GM19025 (cell line): ENCODE measurements at regions not wholly inside any gene's neighbourhood (a gene's known extent, or its start where the extent isn't known, plus 50 kb on each side); places are given as distances from the start of the nearest gene placed in this dataset.

Experiments used
- ATAC-seq: cut with Tn5 transposase; IDR thresholded peaks from one replicate; pipeline ENCODE4 v1.9.1; 2021; ENCODE audit warnings: mild to moderate bottlenecking, low read depth, moderate library complexity; ENCODE audit not compliant: unreplicated experiment

DNA sequence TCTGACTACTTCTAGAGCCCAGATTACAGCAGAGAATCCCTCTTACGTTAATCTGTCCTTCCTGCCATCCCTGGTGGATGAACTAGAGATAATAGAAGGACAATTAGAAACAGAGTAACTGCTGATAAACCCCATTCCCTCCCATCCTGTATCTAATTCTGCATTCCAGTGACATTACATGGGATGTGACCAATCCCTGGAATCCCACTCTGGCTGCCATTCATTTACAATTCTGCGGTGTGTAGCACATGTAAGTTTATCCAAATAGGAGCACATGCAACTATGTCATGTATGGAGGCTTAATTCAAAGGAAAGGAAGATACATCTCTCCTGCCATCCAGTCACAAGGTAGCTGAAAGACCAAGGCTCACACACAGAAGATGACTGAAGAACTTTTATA lies 339.5 kb downstream of the GPAT3 start:
- ATAC-seq: no peak

DNA sequence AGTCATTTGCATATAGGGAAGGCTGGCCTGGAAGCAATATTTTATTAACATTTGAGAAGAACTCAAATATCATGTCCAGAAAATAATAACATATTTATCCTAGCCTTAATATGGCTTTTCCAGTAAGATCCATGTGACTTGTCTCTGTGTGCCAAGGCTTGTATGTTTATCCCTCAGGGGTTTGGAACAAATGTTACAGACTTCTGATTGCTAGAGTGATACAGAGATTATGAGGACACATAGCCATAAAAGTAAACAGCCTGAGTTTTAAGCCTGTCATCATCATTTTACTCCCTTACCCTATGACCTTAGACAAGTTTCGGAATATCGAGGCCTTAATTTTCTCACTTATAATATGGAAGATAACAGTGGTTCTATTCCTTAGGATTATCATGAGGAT lies 338.1 kb downstream of the GPAT3 start:
- ATAC-seq: no peak

DNA sequence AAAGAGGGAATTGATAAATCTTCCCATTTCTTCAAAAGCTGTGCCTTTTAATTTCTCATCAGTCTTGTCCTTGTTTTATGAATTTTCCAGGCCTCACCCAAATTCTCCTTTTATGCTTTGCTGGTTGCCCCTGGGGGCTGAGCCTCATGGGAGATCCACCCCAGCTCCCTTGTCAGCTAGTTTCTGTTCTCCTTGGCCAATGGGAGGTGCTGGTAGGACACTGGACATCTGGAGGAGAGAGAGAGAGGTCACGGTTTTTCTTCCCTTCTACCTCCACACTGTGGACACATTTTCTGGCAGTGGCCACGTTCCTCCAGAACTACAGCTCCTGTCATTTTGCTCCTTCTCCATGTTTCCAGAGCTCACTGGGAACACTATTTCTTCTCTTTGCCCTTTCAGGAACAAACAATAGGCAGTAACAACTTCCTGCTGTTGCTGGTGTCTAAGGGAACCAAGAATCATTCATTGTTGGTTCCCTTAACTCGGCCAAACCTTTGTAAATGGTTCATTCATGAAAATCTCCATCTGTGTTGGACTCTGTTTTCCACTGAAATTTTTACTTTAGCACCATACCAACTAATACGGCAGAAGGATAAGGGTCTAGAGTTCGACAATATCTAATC lies 334.5 kb downstream of the GPAT3 start:
- no peak for ATAC-seq

DNA sequence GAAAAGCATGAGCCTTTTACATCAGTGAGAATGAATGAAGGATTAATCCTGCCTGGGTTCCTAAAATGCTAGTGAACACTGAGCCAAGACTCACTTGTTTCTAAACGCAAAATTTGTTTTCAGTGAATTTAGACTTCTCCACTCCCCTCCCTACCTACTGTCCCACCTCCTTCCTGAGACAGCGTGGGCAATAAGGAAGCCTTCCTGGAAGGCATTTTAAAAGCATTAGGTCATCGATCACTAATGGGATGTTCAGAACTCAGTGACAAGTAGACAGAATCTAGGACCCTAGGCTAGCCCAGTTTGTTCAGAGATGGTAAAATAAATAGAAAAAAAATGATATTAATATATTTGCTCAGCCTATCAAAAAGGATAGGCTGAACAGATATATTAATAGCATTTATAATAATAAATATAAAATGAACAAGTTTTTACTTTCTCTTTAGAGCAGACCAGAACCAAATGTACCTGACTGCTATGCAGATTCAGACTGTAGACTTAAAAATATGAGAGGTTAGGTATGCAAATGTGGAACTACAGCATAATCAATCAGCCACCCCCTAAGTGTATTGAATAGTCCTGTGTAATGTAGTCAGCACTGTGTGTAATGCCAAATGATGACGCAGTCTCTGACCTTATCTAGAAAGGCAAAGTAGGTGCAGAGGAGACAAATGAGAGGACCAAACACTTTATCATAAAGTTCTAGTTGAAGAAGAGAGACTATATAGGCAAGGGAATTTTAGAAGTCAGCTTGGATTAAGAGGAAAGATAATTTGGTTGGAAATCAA lies 331.1 kb downstream of the GPAT3 start:
- ATAC-seq: no peak

DNA sequence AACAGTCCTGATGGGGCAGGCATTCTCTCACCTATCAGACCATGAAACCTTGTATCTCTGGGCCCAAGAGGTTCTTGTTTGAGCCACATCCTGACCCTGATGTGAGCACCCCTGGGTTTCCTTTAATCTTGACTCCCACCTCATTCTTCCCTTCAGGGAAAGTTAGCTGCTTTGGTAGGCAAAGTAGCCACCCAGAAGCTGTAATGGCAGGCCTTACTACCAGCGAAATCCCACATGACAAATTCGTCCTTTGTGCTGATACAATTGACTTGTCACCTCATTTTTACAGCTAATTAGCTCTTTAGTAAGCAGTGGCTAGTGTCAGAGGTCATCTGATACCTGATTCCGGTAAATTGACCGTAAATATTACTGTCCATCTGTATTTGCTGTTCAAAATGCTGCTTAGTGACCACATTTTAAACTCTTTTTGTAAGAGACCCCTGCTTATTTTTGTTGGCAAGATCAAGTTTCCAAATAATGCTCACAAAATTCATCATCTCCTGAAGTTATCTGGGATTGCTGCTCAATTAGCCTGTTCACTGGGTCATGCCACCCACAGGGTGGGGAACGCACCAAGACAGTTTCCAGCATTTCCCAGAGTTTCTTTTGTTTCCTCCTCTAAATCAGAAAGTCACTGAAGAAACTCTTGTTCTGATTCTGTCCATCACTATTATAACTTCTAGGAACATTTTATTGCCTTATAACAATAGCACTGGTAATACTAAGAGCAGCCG lies 329.7 kb downstream of the GPAT3 start:
- no peak for ATAC-seq

DNA sequence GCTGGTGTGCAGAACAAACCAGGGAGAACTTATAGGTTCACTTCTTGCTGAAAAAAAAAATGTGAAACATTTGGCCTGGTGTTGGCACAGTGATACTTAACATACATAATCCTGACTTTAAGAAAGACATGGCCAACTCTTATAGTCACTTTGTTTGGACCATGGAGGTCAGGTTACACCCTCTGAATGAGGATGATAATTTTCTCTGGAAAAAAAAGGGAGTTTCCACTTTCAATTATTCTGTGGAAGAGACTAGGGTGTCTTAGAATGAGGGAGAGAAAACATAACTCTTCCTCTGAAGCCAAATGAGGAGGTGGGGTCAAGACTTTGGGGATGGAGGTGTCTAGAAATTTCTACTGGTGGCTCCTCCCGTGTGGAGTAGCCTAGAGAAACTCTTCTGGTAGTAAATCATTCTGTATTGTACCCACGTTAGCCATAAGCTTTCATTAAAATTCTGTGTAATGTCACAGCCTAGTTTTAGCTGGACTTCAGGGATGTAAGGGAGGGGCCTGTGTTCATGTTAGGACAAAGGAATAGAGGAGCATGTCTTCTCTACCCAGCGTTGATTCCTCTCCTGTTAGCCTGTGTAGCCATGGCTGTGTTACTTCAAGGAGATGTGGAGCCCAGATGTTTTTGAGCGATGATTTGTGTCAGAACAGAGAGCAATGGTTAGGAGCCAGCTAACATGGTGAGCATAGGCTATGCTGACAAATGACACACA lies 328.3 kb downstream of the GPAT3 start:
- no peak for ATAC-seq

DNA sequence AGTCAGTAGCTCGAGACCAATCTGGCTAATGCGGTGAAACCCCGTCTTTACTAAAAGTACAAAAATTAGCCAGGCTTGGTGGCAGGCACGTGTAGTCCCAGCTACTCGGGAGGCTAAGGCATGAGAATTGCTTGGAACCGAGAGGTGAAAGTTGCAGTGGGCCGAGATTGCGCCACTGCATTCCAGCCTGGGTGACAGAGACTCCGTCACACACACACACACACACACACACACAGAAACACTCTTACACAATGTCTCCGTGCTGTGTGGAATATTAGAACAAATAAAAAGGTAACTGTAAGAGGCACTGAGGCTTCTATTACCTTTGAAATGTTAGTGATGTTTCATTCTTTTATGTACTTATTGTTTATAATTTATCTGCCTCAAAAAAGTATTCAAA lies 326.6 kb downstream of the GPAT3 start:
- no peak for ATAC-seq

DNA sequence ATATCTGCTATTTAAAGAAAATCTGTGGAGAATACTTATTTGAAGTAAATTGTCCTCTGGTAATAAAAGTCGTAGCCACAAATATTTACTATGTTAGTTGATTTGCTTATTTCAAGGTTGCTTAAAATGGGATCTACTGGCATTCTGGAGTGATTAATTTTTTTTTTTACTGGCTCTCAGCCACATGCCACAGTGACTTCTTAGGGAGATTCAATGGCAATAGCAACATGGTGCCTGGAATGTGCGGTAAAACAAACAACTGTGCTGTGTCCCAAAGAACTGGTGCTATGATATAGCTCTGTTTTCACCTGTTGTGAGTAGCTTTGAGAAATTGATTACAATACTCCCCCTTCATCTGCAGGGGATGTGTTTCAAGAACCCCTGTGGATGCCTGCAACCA lies 324.3 kb downstream of the GPAT3 start:
- ATAC-seq: no peak

DNA sequence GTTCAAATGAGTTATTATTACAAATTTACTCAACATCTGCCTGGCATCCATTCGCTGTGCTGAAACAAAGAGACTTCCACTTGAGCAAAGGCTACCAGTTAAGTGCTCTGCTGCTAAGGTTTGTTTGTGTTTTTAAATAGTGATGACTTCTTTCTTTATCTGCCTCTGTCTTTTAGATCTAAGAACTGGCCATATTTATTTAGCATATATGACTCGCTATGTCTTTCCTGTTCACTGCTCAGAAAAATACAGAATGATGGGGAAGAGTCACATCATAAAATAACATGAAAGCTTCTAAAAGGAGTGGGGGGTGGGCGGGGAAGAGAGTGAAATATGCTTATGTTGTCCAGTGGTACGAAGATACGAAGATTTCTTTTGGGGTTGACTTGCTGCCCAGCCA lies 322.2 kb downstream of the GPAT3 start:
- no peak for ATAC-seq

DNA sequence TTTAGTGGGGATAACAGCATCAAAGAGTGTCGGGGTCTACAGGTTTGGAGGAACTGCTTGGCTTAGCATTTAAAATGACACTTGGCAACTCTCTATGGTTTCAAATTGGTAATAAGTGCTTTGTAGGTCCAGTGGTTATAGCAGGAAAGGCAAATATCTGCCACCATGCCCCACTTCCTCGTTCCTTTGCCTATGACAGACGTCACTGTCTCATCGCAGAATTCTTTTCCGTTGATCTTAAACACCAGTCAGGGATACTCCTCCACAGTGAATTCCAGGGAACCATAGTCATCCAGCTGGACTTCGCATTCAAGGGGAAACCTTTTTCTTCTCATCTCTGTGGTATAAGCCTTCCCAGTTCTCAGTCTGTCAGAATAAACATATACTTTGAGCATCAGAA lies 319.1 kb downstream of the GPAT3 start:
- ATAC-seq: no peak

DNA sequence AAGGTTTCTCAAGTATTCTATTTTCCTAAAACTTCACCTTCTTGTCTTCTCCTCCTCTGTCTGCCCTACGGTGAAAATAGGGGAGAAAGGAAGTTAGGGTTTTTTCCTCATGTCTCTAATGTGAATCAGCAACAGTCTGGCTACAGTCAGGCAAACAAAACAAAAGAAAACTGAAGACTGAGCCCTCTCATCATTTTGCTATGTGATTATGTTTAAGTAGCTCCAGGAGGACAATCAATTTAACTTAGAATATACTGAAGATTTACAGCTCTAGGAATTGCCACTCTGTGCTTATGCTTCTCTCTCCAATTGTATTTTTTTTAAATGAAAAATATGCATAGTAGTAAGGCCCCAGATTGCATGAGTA lies 316.2 kb downstream of the GPAT3 start:
- ATAC-seq: no peak

DNA sequence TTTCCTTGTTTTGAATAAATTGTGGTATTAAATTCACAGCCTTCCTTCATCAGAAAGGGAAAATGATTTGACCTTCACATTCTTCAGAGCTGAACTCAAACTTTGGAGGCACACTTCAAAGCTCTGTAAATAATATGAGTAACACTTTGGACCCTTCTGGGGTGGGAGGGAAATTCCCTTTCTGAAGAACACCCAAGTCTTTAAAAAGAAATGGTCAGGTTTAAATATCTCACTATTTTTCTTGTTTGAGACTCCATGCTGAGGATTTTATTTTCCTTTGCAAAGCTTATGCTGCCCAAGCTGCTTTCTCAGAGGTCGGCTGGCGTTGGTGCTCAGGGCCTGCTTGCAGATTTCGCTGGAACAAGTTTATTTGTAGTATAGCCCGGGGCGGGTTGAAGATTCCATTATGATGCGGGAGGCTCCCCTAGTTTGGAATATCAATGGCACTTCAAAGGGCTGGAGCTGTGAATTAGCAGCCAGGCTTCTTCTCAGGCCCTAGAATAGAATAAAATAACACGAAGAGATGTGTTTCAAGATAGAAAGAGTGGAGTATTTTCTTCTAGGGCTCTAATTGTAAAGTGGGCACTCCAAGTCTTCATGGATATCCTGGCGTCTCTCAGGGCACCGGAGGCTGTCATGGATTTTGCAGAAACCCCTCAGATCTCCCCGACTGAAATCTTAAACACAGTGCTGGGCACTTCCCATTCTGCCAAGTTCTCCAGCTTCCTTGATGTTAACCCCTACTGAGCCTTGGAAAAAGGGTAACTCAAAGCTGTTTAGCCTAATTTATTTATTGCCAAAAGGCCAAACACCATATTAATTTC lies 315.6 kb downstream of the GPAT3 start:
- ATAC-seq: no peak

DNA sequence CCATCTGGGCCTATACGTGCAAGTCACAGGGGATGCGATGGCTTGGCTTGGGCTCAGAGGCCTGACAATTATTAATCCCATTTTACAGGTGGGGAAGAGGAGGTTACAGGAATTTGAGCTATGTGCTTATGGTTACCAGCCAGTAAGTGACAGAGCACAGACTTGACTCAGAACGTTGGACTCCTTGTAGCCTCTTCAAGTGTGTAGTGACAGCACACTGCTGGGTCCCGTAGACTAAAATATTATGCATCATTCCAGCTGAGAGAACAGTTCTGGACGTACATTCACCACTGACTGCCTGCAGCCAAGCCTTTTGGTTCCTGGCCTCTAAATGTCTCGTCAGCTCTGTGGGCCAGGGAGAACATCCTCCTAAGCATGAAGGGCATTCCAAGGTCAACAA lies 314.5 kb downstream of the GPAT3 start:
- no peak for ATAC-seq

DNA sequence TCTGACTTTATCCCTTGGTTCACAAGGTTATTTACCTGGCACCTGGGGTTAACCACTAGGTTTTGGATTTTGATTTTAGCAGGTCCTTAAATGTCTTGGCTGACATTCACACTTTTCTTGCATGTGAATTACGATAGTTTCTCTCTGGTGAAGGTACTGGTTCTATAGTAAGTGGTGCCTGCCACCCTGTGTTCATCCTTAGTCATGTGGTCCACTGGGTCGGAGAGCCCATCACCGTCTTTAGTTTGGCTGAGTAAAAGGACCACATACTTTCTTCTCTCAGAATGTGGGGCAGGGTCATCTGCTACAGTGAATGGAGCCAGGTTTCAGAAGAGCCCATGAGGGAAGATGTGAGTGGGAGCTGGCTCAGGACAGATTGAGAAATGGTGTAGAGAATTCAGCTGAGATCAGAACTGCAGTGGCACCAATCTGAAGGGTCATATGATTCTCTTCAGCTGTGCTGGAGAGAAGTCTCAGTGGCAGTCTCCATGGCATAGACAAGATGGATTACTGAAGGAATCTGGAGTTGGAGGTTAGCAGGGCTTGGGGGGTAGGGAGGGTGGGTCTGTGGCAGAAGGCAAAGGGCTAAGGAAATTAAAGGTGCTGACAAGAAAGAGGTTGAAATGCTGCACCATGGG lies 310.4 kb downstream of the GPAT3 start:
- ATAC-seq: no peak

DNA sequence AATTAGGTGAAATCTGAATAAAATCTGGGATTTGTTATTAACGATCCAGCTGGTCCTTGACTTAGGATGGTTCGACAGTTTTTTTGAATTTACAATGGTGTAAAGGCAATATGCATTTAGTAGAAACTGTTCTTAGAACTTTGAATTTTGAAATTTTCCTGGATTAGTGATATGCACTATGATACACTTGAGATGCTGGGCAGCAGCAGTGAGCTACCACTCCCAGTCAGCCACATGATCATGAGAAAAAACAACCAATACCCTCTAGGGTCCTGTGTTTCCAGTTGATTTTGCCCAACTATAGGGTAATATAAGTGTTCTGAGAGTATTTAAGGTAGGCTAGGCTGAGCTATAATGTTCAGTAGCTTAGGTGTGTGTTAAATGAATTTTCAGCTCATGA lies 303.7 kb downstream of the GPAT3 start:
- no peak for ATAC-seq

DNA sequence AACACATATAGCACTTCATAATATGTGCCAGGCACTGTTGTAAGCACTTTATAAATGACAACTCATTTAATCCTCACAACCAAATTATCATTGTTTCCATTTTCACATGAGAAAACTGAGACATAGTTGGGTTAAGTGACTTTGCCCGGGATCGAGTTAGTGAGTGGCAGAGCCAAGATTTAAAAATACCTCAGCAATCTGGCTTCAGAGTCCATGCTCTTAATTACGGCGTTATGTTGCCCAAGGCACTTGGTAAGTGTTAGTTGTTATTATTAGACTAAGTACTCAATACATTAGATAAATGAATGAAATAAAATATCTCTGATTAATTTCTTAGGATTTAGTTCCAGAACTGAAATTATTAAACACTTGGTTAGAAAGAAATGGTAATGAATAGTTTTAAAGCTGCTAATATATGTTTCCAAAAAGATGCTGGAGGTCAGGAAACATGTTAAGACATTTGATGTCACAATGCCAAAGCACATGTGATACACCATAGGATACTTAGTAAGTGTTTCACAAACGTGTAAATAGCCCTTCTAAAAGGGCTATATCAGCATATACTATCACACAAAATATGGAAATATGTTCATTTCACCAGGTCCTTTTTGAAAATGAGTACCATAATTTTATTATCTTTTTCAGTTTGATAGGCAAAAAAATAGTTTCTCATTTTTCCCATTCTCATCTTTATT lies 301.9 kb downstream of the GPAT3 start:
- no peak for ATAC-seq

DNA sequence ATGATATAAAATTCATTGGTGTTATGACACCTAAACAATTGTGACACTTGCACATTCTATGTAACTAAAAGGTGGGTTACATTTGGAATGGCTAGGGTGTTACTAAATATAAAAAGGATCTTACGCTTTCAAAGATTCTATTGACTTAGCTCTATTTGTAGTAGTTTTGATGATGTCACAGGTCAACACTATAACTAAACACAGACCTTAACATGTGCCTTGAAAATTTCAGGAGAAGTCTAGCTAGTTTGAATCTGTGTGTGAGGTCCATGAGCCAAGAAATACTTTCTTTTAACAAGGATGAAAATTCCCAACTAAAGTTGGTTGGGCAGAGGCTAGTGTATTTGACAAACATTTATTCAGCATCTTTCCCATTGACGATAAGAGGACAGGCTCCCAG lies 298.0 kb downstream of the GPAT3 start:
- no peak for ATAC-seq

DNA sequence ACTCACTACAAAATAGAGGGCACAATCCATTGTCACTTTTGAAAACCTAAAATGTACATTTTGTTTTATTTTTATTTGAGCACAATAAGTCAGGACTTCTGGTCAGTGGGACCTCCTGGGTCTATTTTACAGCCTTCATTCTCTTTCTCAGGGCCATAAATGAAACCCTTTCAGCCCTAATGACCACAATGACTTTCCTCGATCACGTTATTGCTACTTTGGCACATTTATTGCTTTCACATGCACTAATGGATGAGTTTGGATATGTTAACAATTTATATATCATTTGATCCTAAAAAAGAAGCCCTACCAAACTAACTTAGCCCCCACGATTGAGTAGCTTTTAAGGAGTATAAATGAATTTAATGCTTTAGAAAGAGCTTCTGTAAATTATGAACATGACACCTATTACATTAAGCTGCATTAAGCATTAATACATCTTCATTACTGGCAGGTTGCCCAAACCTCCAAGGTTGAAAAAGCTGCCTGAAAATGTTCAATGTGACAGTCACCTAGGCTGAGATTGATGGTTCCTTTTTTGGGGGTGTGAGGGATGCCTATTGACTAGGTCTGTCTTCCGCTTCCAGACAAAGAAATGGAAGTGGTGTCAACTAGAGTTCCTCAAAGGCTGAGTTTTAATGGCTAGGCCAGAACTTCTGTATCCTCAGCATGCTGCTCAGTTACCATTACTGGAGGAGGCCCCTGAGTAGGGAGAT lies 296.4 kb downstream of the GPAT3 start:
- no peak for ATAC-seq

DNA sequence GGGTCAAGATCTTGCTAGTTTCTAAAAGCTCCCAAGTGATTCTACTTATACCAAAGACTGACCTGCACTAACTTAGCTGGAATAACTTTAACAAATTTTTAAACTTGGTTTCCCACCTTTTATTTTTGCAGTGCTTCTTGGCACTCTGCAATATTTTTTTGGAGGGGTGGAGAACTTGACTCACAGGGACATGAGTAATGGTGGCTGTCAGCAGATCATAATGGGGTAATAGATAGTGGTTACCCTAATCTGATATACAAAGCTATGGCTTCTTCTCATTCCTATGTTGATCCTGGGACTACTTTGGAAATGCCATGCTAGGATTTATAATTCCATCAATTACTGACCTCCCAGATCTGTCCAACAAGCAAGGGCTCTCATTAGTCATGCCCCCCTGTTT lies 295.7 kb downstream of the GPAT3 start:
- no peak for ATAC-seq
